K562 (cell line): ENCODE measurements at regions not wholly inside any gene's neighbourhood (a gene's known extent, or its start where the extent isn't known, plus 50 kb on each side); places are given as distances from the start of the nearest gene placed in this dataset.

Experiments
- ATAC-seq: fragments of 200-7000 bp; cut with Tn5 transposase; 3 replicates; pipeline ENCODE4 v1.9.1; 2020; ENCODE audit warnings: moderate library complexity
- BruUV-seq: library from RNA; stranded (reverse); fragments of 400-500 nt; replicated peaks from 2 replicates; lab custom pipeline; 2021; lab: Mats Ljungman, UMichigan
- CTCF ChIA-PET: fragments of 300-600 bp; formaldehyde crosslinking; extraction: SDS; loops from one replicate; lab custom pipeline; 2021; ENCODE audit warnings: low intra/inter-chr PET ratio; lab: Yijun Ruan, JAX
- POLR2A ChIA-PET: fragments of 300-600, 350-650 bp; sonication (Branson Sonifier 250); formaldehyde crosslinking; extraction: SDS; loops from one replicate; lab custom pipeline; 2021; ENCODE audit warnings: antibody characterized with exemption, inconsistent platforms; lab: Yijun Ruan, JAX
- DNase-seq, 4 experiments: peaks; one replicate each; pipeline versions ENCODE4 v3.0.0 to v3.0.0-alpha.2; 2011 to 2018; ENCODE audit warnings: low spot score in 3 of 4, mixed read lengths in 3 of 4; ENCODE audit errors: extremely low read depth in 1 of 4
- FAIRE-seq: peaks from 2 replicates; lab custom pipeline; 2011; peaks lifted over from hg19 to GRCh38; lab: Jason Lieb, UNC
- H2AFZ ChIP-seq: 2 replicates; pipeline ENCODE4 v1.6.0; 2011; ENCODE audit warnings: low read depth, low read length, control low read depth, inconsistent platforms
- H3K27ac ChIP-seq: fragments of 200-600 bp; 3 replicates; pipeline ENCODE4 v1.8.0; 2011; ENCODE audit warnings: low read depth, mild to moderate bottlenecking, control low read depth, inconsistent platforms, low read length, moderate library complexity, mixed read lengths; ENCODE audit errors: extremely low read depth
- H3K27me3 ChIP-seq, 2 experiments: fragments of 300-600 bp in 1 of 2; 2 replicates in 1 of 2; 3 replicates in 1 of 2; pipeline versions ENCODE4 v1.6.0 to v1.8.0; 2011; ENCODE audit warnings: inconsistent platforms in 2 of 2, low read length in 2 of 2, mild to moderate bottlenecking in 1 of 2, mixed read lengths in 1 of 2, moderate library complexity in 1 of 2; ENCODE audit not compliant: control insufficient read depth in 2 of 2, insufficient read depth in 2 of 2
- H3K36me3 ChIP-seq: fragments of 300-600 bp; 3 replicates; pipeline ENCODE4 v1.8.0; 2011; ENCODE audit warnings: mild to moderate bottlenecking, low read length, inconsistent platforms; ENCODE audit not compliant: control insufficient read depth, insufficient read depth
- H3K4me1 ChIP-seq, 2 experiments: fragments of 200-600 bp in 1 of 2; replicated peaks in 1 of 2; 2 replicates in 1 of 2; 3 replicates in 1 of 2; pipeline versions ENCODE4 v1.5.1 to v1.8.0; 2011; ENCODE audit warnings: inconsistent platforms in 2 of 2, low read length in 2 of 2, mild to moderate bottlenecking in 1 of 2, mixed read lengths in 1 of 2, moderate library complexity in 1 of 2; ENCODE audit not compliant: control insufficient read depth in 2 of 2, insufficient read depth in 2 of 2
- H3K4me2 ChIP-seq: 2 replicates; pipeline ENCODE4 v1.6.1; 2011; ENCODE audit warnings: low read length, control low read depth, inconsistent platforms, mixed read lengths; ENCODE audit not compliant: insufficient read depth
- H3K4me3 ChIP-seq: fragments of 200-600 bp; sonication (generic), shearing (Covaris generic); 2 replicates; pipeline ENCODE4 v1.5.1; 2016; ENCODE audit warnings: control low read depth, inconsistent platforms
- H3K79me2 ChIP-seq: fragments of 200-600 bp; 3 replicates; pipeline ENCODE4 v1.8.0; 2011; ENCODE audit warnings: low read length, inconsistent platforms; ENCODE audit not compliant: control insufficient read depth, insufficient read depth
- H3K9ac ChIP-seq, 2 experiments: 2 replicates each; pipeline versions ENCODE4 v1.6.0 to v1.6.1; 2011; ENCODE audit warnings: low read depth in 2 of 2, low read length in 2 of 2, control low read depth in 1 of 2, inconsistent platforms in 1 of 2, mild to moderate bottlenecking in 1 of 2, mixed read lengths in 1 of 2; ENCODE audit not compliant: insufficient read depth in 1 of 2
- H3K9me1 ChIP-seq: one replicate; pipeline ENCODE4 v1.6.0; 2011; ENCODE audit warnings: inconsistent platforms, mild to moderate bottlenecking, low read length, moderate library complexity; ENCODE audit not compliant: control insufficient read depth, insufficient read depth
- H3K9me3 ChIP-seq: replicated peaks from 2 replicates; pipeline ENCODE4 v1.5.1; 2011; ENCODE audit warnings: low read depth, low read length, inconsistent platforms; ENCODE audit not compliant: control insufficient read depth, insufficient read depth
- H4K20me1 ChIP-seq: replicated peaks from 2 replicates; pipeline ENCODE4 v1.6.1; 2011; ENCODE audit warnings: low read length, inconsistent platforms, mixed read lengths; ENCODE audit not compliant: control insufficient read depth, insufficient read depth
- PTBP1 ChIP-seq: fragments of 200-400 bp; formaldehyde crosslinking; IDR thresholded peaks from 2 replicates; pipeline ENCODE4 v1.6.1; 2017; ENCODE audit warnings: low read depth, low read length
- SIN3A ChIP-seq, 2 experiments: fragments of 150-350 bp in 1 of 2; IDR thresholded peaks; 2 replicates each; pipeline ENCODE4 v1.6.1; 2011 to 2016; ENCODE audit warnings: borderline replicate concordance in 2 of 2, low read depth in 2 of 2, low read length in 2 of 2, mild to moderate bottlenecking in 2 of 2, moderate library complexity in 2 of 2; ENCODE audit not compliant: control insufficient read depth in 1 of 2
- ZHX1 ChIP-seq: fragments of 150-350 bp; conservative IDR thresholded peaks from 2 replicates; pipeline ENCODE4 v1.6.1; 2014; ENCODE audit warnings: low read length
- WGBS: fragments of 100-300 bp; shearing (Covaris generic); methylation state at CpG from one replicate; pipeline ENCODE4 v1.1.6; 2016; ENCODE audit warnings: low coverage, mixed read lengths; ENCODE audit not compliant: insufficient coverage; ENCODE audit errors: missing lambda C conversion rate; 5-methylcytosine and 5-hydroxymethylcytosine counted together
- in situ Hi-C: fragments of 300-500 bp; cut with MboI; formaldehyde crosslinking; loops from 4 replicates; pipeline ENCODE4 v1.15.0; 2018; ENCODE audit warnings: inconsistent platforms, mixed read lengths
- intact Hi-C: fragments of 100-400 bp; cut with micrococcal nuclease; formaldehyde crosslinking; loops from 2 replicates; pipeline ENCODE4 v1.14.2; 2022

- Histone ChIP-seq H3K27me3 (no peaks in the 10 kb centered on the region), H3K79me2 (no peaks in the 10 kb centered on the region), H3K9me3 (no peaks in the 10 kb centered on the region), H3K9me1 (no peaks in the 10 kb centered on the region), H3K4me1 (no peaks in the 10 kb centered on the region), H3K4me2 (no peak overlapping the region), H2AFZ (no peak overlapping the region), H3K36me3 (no peaks in the 10 kb centered on the region), H3K27ac (no peak overlapping the region), H3K9ac (no peak overlapping the region), H3K4me3 (no peak overlapping the region), H4K20me1 (no peaks in the 10 kb centered on the region)
- in situ Hi-C loops (no loop called here), intact Hi-C loops (no loop called here)
- FAIRE-seq (no peak), ATAC-seq (no peak), DNase-seq (no peak)
- WGBS = 1% methylated on average over 3 of the region's 3 CpGs
- CTCF ChIA-PET = no interaction called here
- no TSS peak for BruUV-seq
- no peak for TF ChIP-seq PTBP1
- TF ChIP-seq ZHX1 = no peak
- no peak for TF ChIP-seq SIN3A (IDR thresholded peaks at IDR 0.05; ENCODE audit: borderline replicate concordance in 2 of 2, control insufficient read depth in 1 of 2, low read depth in 2 of 2, low read length in 2 of 2)
- POLR2A ChIA-PET = no interaction called here
These were observed 589.9 kb downstream of the XIRP2 start for GRCh38 chr2:167478196-167478595.
